Epithelial cell of proximal tubule (primary cell): ENCODE measurements at regions not wholly inside any gene's neighbourhood (a gene's known extent, or its start where the extent isn't known, plus 50 kb on each side); places are given as distances from the start of the nearest gene placed in this dataset.

Source experiments
- DNase-seq: peaks from one replicate; pipeline ENCODE4 v3.0.0-alpha.2; 2011; ENCODE audit warnings: low read depth
- H3K4me3 ChIP-seq: 2 replicates; pipeline ENCODE4 v1.5.1; 2011; ENCODE audit warnings: low read depth, mild to moderate bottlenecking, low read length
- CTCF ChIP-seq: conservative IDR thresholded peaks from 2 replicates; pipeline ENCODE4 v1.5.1; 2012; ENCODE audit warnings: low read depth, mild to moderate bottlenecking, low read length

DNA sequence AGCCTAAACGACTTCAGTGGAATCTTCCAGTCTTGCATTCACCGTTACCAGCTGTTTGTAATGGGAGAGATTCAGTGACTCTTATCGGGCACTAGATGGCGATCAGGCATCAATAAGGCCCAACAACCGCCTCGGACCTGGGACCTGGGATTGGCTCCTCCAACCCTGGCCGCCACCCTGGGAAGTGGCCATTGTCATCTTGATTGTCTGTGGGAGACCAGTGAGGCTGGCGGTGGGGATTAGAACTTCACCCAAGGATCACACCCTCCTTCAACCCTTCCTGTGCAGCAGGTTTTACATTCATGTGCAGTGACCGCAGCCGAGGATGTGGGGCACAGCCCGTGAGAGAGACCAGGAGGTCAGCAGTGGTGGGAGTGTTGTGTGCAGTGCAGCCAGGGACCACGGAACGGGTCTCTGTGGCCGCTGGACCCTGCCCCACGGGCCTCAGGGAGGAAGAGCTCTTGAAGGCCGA lies 85.3 kb downstream of the SPP2 start:
- peak; percentile 89 for TF ChIP-seq CTCF
- DNase-seq, result no peak
- H3K4me3 ChIP-seq, result no peak overlapping the region

- H3K4me3 ChIP-seq, result no peak overlapping the region
- DNase-seq, result no peak
- TF ChIP-seq CTCF, result no peak
Observed at GRCh38 chr2:234134496-234134895, 84.0 kb downstream of the SPP2 start.

GRCh38 chr2:234133004-234133403 lies 82.5 kb downstream of the SPP2 start:
- TF ChIP-seq CTCF, result no peak
- DNase-seq, result no peak
- H3K4me3 ChIP-seq, result no peak overlapping the region

DNA sequence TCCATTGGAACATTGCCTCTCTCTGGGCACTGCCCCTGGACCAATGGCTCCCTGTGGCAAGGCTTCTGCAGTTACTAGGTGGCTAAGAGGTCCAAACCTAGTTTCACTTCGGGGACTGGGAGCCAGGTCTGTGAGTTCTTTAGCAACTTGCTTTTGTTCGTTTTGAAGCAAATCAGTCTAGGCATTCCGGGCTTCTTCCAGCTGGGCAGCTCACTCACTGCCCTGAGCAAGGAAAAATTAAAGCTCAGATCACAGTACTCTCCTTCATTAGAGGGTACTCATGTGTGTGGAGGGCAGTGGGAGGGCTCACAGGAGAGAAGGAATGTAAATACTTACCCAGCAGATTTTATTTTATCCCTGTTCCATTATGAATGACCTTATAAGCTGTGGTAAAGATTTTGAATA lies 80.3 kb downstream of the SPP2 start:
- DNase-seq, result no peak
- H3K4me3 ChIP-seq, result no peak overlapping the region

GRCh38 chr2:234128606-234129005 lies 78.1 kb downstream of the SPP2 start:
- DNase-seq, result no peak
- no peak for TF ChIP-seq CTCF
- H3K4me3 ChIP-seq, result no peak overlapping the region

More for the DNA sequence above, 80.3 kb downstream of the SPP2 start:
- TF ChIP-seq CTCF, result no peak
